H1 (cell line): ENCODE measurements at regions not wholly inside any gene's neighbourhood (a gene's known extent, or its start where the extent isn't known, plus 50 kb on each side); places are given as distances from the start of the nearest gene placed in this dataset.

Experiments used
- CTCF ChIA-PET: fragments of 300-600 bp; sonication (Branson Sonifier 250); formaldehyde crosslinking; loops from one replicate; lab custom pipeline; 2021; ENCODE audit not compliant: partially characterized antibody; lab: Charles Lee
- POLR2A ChIA-PET: fragments of 300-600 bp; sonication (Branson Sonifier 250); formaldehyde crosslinking; loops from one replicate; lab custom pipeline; 2021; ENCODE audit warnings: inconsistent platforms; ENCODE audit not compliant: partially characterized antibody; lab: Charles Lee
- DNase-seq, 2 experiments: peaks; one replicate each; pipeline versions ENCODE4 v3.0.0 to v3.0.0-alpha.2; 2010 to 2022; ENCODE audit warnings: low spot score in 2 of 2, low read depth in 1 of 2, mixed read lengths in 1 of 2
- FAIRE-seq: peaks from 2 replicates; lab custom pipeline; 2011; peaks lifted over from hg19 to GRCh38; lab: Jason Lieb, UNC
- H2AFZ ChIP-seq: 2 replicates; pipeline ENCODE4 v1.8.1; 2012; ENCODE audit warnings: low read length, inconsistent platforms
- H2AK5ac ChIP-seq: 2 replicates; pipeline ENCODE4 v1.6.1; 2013; ENCODE audit warnings: low read depth, low read length
- H2BK120ac ChIP-seq: replicated peaks from 2 replicates; pipeline ENCODE3; 2013; ENCODE audit warnings: low read depth, low read length, inconsistent platforms
- H2BK12ac ChIP-seq: 2 replicates; pipeline ENCODE4 v1.6.1; 2013; ENCODE audit warnings: low read depth, low read length
- H2BK15ac ChIP-seq: 2 replicates; pipeline ENCODE4 v1.6.1; 2013; ENCODE audit warnings: low read length
- H2BK20ac ChIP-seq: 2 replicates; pipeline ENCODE4 v1.6.1; 2013; ENCODE audit warnings: low read length
- H2BK5ac ChIP-seq: 2 replicates; pipeline ENCODE4 v1.6.1; 2013; ENCODE audit warnings: low read depth, low read length
- H3K14ac ChIP-seq: 2 replicates; pipeline ENCODE4 v1.6.1; 2013; ENCODE audit warnings: inconsistent platforms; ENCODE audit not compliant: insufficient read length
- H3K18ac ChIP-seq: 2 replicates; pipeline ENCODE4 v1.6.1; 2013; ENCODE audit warnings: low read length; ENCODE audit errors: extremely low read depth
- H3K23ac ChIP-seq: 2 replicates; pipeline ENCODE4 v1.6.1; 2013; ENCODE audit warnings: inconsistent platforms; ENCODE audit not compliant: insufficient read length
- H3K23me2 ChIP-seq: 2 replicates; pipeline ENCODE4 v1.6.1; 2013; ENCODE audit warnings: low read depth, low read length
- H3K27ac ChIP-seq: 2 replicates; pipeline ENCODE4 v1.6.1; 2011; ENCODE audit warnings: low read depth, low read length, inconsistent platforms
- H3K27me3 ChIP-seq, 4 experiments: replicated peaks in 1 of 4; 1 replicate in 1 of 4; 2 replicates in 3 of 4; pipeline versions ENCODE4 v1.6.1 to v1.8.1; 2011 to 2013; ENCODE audit warnings: low read length in 3 of 4, mild to moderate bottlenecking in 3 of 4, inconsistent platforms in 2 of 4, mixed read lengths in 2 of 4, moderate library complexity in 1 of 4; ENCODE audit not compliant: control insufficient read depth in 3 of 4, insufficient read depth in 3 of 4; ENCODE audit errors: extremely low read depth in 1 of 4
- H3K36me3 ChIP-seq, 4 experiments: 2 replicates each; pipeline versions ENCODE4 v1.6.1 to v1.8.1; 2011 to 2013; ENCODE audit warnings: mild to moderate bottlenecking in 4 of 4, low read length in 3 of 4, moderate library complexity in 2 of 4, control low read depth in 1 of 4, inconsistent platforms in 1 of 4; ENCODE audit not compliant: insufficient read depth in 4 of 4, control insufficient read depth in 2 of 4
- H3K4ac ChIP-seq: replicated peaks from 2 replicates; pipeline ENCODE3; 2013; ENCODE audit warnings: low read length, low read depth, mixed read lengths, inconsistent platforms; ENCODE audit not compliant: insufficient read length
- H3K4me1 ChIP-seq, 4 experiments: replicated peaks in 1 of 4; 1 replicate in 1 of 4; 2 replicates in 3 of 4; pipeline versions ENCODE4 v1.6.1 to v1.8.1; 2011 to 2013; ENCODE audit warnings: low read length in 3 of 4, inconsistent platforms in 2 of 4, mixed read lengths in 1 of 4; ENCODE audit not compliant: insufficient read depth in 4 of 4, control insufficient read depth in 3 of 4
- H3K4me2 ChIP-seq, 2 experiments: 2 replicates each; pipeline versions ENCODE4 v1.6.1 to v1.8.1; 2011 to 2013; ENCODE audit warnings: low read depth in 2 of 2, low read length in 2 of 2, control low read depth in 1 of 2, inconsistent platforms in 1 of 2, mild to moderate bottlenecking in 1 of 2; ENCODE audit not compliant: insufficient read depth in 1 of 2
- H3K4me3 ChIP-seq, 4 experiments: fragments of 200-600, 300-600 bp in 1 of 4; sonication (generic), shearing (Covaris generic), sonication (Bioruptor Twin) in 1 of 4; 2 replicates each; pipeline versions ENCODE4 v1.5.1 to v1.8.1; 2011 to 2016; ENCODE audit warnings: low read length in 4 of 4, low read depth in 3 of 4, control low read depth in 2 of 4, inconsistent platforms in 2 of 4, mild to moderate bottlenecking in 2 of 4, mixed read lengths in 1 of 4, moderate library complexity in 1 of 4; ENCODE audit not compliant: insufficient read depth in 2 of 4; ENCODE audit errors: extremely low read depth in 1 of 4
- H3K56ac ChIP-seq: replicated peaks from 2 replicates; pipeline ENCODE3; 2013; ENCODE audit warnings: low read depth, mild to moderate bottlenecking, mixed read lengths, low read length, inconsistent platforms; ENCODE audit not compliant: insufficient read length
- H3K79me1 ChIP-seq: 2 replicates; pipeline ENCODE4 v1.6.1; 2013; ENCODE audit warnings: low read depth, low read length, control low read depth
- H3K79me2 ChIP-seq, 2 experiments: 2 replicates each; pipeline versions ENCODE4 v1.6.1 to v1.8.1; 2012 to 2013; ENCODE audit warnings: low read length in 2 of 2, mild to moderate bottlenecking in 2 of 2, inconsistent platforms in 1 of 2; ENCODE audit not compliant: insufficient read depth in 2 of 2, control insufficient read depth in 1 of 2
- H3K9ac ChIP-seq, 4 experiments: replicated peaks in 1 of 4; 1 replicate in 1 of 4; 2 replicates in 3 of 4; pipeline versions ENCODE4 v1.6.1 to v1.8.1; 2011 to 2013; ENCODE audit warnings: low read depth in 3 of 4, low read length in 3 of 4, control low read depth in 2 of 4, mild to moderate bottlenecking in 2 of 4, moderate library complexity in 2 of 4, inconsistent platforms in 1 of 4; ENCODE audit errors: extremely low read depth in 1 of 4
- H3K9me3 ChIP-seq, 2 experiments: 2 replicates each; pipeline versions ENCODE4 v1.6.1 to v1.8.1; 2012 to 2013; ENCODE audit warnings: mild to moderate bottlenecking in 2 of 2, moderate library complexity in 2 of 2, control low read depth in 1 of 2, inconsistent platforms in 1 of 2, low read depth in 1 of 2, low read length in 1 of 2, mixed read lengths in 1 of 2; ENCODE audit not compliant: insufficient read depth in 2 of 2
- H4K20me1 ChIP-seq, 2 experiments: replicated peaks in 1 of 2; 2 replicates each; pipeline versions ENCODE3 to v1.8.1; 2011 to 2013; ENCODE audit warnings: inconsistent platforms in 2 of 2, low read length in 2 of 2, mild to moderate bottlenecking in 1 of 2; ENCODE audit not compliant: insufficient read depth in 2 of 2, control insufficient read depth in 1 of 2
- H4K5ac ChIP-seq: 2 replicates; pipeline ENCODE4 v1.6.1; 2013; ENCODE audit warnings: low read length, low read depth, mixed read lengths, inconsistent platforms; ENCODE audit not compliant: insufficient read length
- H4K8ac ChIP-seq: 2 replicates; pipeline ENCODE4 v1.8.0; 2013; ENCODE audit warnings: mild to moderate bottlenecking, moderate library complexity, low read length, inconsistent platforms; ENCODE audit not compliant: insufficient read depth; ENCODE audit errors: extremely low read depth
- H4K91ac ChIP-seq: replicated peaks from 2 replicates; pipeline ENCODE3; 2013; ENCODE audit warnings: low read length, mixed read lengths, inconsistent platforms; ENCODE audit not compliant: insufficient read length
- BCL11A ChIP-seq, 2 experiments: IDR thresholded peaks; one replicate each; pipeline ENCODE4 v1.6.1; 2011; ENCODE audit warnings: low read depth in 2 of 2, low read length in 2 of 2, mild to moderate bottlenecking in 2 of 2
- SP2 ChIP-seq: IDR thresholded peaks from 2 replicates; pipeline ENCODE4 v1.6.1; 2012; ENCODE audit warnings: mild to moderate bottlenecking, low read length, inconsistent platforms
- TAF7 ChIP-seq: optimal IDR thresholded peaks from 2 replicates; pipeline ENCODE3; 2011; ENCODE audit warnings: low read depth, mild to moderate bottlenecking, inconsistent platforms, low read length, moderate library complexity, borderline replicate concordance
- WGBS, 2 experiments: shearing (Covaris generic) in 1 of 2; methylation state at CpG; one replicate each; pipeline versions ENCODE4 v1.1.6 to v1.1.7; 2013 to 2015; ENCODE audit warnings: low lambda C conversion rate in 2 of 2, mixed read lengths in 2 of 2, inconsistent platforms in 1 of 2, low coverage in 1 of 2, missing lambda C conversion rate in 1 of 2; ENCODE audit not compliant: insufficient replicate concordance in 2 of 2, insufficient coverage in 1 of 2, insufficient read length in 1 of 2; ENCODE audit errors: extremely low coverage in 1 of 2, missing lambda C conversion rate in 1 of 2; 5-methylcytosine and 5-hydroxymethylcytosine counted together
- TF ChIP-seq, protein P1 (sequence below), 3 experiments: IDR thresholded peaks; 1 replicate in 2 of 3; 2 replicates in 1 of 3; pipeline versions ENCODE4 v1.5.1 to v1.6.1; 2011; ENCODE audit warnings: low read length in 3 of 3, mild to moderate bottlenecking in 3 of 3, inconsistent platforms in 2 of 3, low read depth in 1 of 3, moderate library complexity in 1 of 3; ENCODE audit not compliant: insufficient read depth in 1 of 3; ENCODE audit errors: control extremely low read depth in 1 of 3

DNA sequence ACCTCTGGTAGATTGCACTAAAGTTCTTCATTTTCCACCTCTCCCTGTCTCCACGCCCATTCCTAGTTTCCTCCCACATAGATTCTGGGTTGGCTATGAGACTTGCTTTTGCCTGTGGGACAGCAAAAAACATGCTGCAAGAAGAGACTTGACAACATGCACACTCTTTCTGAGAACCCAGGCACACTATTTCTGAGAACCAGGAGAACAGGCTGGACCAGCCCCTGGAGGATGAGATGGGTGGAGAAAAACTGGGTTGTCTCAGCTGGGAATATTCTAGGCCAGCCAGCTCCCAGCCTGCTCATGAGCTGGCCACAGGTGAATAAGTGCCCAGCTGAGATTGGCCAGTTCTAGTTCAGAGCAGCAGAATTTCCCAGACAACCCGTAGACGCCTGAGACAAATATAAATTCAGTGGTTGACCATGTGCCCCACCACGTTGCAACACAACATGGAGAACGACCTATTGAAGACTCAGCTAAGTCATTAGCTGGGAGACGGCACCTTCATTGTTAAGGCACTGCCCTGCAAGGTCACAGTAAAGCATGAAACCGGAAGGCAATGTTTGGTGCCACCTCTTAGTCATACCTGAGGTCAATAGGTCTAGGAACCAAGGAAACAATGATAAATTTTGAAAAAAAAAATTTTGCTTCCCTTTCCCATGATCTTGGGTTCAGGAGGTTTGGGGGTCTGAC, 92.7 kb upstream of the AKR1E2 start:
- no peak overlapping the region for H4K5ac ChIP-seq
- no peaks in the 10 kb centered on the region for H3K79me2 ChIP-seq
- no peak overlapping the region for H3K23ac ChIP-seq
- ChIA-PET CTCF (no interaction called here), POLR2A (no interaction called here)
- H3K9me3 ChIP-seq = no peaks in the 10 kb centered on the region
- H2BK120ac ChIP-seq = no peak overlapping the region
- no peak overlapping the region for H2AK5ac ChIP-seq
- H4K8ac ChIP-seq = no peak overlapping the region
- H3K14ac ChIP-seq = no peak overlapping the region
- no peaks in the 10 kb centered on the region for H3K36me3 ChIP-seq
- DNase-seq (no peak), FAIRE-seq (no peak)
- 92% methylated on average over 7 of the region's 7 CpGs; no CpG with 5 or more reads in 1 of the 2 experiments for WGBS, 2 experiments
- no peak overlapping the region for H3K4me3 ChIP-seq
- no peak overlapping the region for H4K91ac ChIP-seq
- no peak overlapping the region for H2BK5ac ChIP-seq
- no peak overlapping the region for H3K18ac ChIP-seq
- no peaks in the 10 kb centered on the region for H3K27me3 ChIP-seq
- no peaks in the 10 kb centered on the region for H3K4me1 ChIP-seq
- H2BK15ac ChIP-seq = no peak overlapping the region
- H2BK20ac ChIP-seq = no peak overlapping the region
- no peak overlapping the region for H3K27ac ChIP-seq
- no peaks in the 10 kb centered on the region for H3K23me2 ChIP-seq
- H3K79me1 ChIP-seq = no peaks in the 10 kb centered on the region
- no peak overlapping the region for H3K4ac ChIP-seq
- H3K4me2 ChIP-seq = no peak overlapping the region
- no peak overlapping the region for H3K56ac ChIP-seq
- no peak overlapping the region for H2AFZ ChIP-seq
- H4K20me1 ChIP-seq = no peaks in the 10 kb centered on the region
- no peak overlapping the region for H2BK12ac ChIP-seq
- H3K9ac ChIP-seq = no peak overlapping the region
- TF ChIP-seq BCL11A (IDR thresholded peaks at IDR 0.05; ENCODE audit: low read depth in 2 of 2, low read length in 2 of 2) = no peak
- TF ChIP-seq, protein P1, sequence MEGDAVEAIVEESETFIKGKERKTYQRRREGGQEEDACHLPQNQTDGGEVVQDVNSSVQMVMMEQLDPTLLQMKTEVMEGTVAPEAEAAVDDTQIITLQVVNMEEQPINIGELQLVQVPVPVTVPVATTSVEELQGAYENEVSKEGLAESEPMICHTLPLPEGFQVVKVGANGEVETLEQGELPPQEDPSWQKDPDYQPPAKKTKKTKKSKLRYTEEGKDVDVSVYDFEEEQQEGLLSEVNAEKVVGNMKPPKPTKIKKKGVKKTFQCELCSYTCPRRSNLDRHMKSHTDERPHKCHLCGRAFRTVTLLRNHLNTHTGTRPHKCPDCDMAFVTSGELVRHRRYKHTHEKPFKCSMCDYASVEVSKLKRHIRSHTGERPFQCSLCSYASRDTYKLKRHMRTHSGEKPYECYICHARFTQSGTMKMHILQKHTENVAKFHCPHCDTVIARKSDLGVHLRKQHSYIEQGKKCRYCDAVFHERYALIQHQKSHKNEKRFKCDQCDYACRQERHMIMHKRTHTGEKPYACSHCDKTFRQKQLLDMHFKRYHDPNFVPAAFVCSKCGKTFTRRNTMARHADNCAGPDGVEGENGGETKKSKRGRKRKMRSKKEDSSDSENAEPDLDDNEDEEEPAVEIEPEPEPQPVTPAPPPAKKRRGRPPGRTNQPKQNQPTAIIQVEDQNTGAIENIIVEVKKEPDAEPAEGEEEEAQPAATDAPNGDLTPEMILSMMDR (IDR thresholded peaks at IDR 0.05; ENCODE audit: control extremely low read depth in 1 of 3, insufficient read depth in 1 of 3, low read depth in 1 of 3, low read length in 3 of 3) = no peak
- TF ChIP-seq SP2 = no peak
- no peak for TF ChIP-seq TAF7
